IMR-90 (cell line): ENCODE measurements at regions not wholly inside any gene's neighbourhood (a gene's known extent, or its start where the extent isn't known, plus 50 kb on each side); places are given as distances from the start of the nearest gene placed in this dataset.

Source experiments
- ATAC-seq: fragments of 200-7000 bp; cut with Tn5 transposase; 2 replicates; pipeline ENCODE4 v1.9.1; 2020; ENCODE audit warnings: low read depth, mild to moderate bottlenecking, moderate library complexity
- BruUV-seq: library from RNA; stranded (reverse); fragments of 400-500 nt; replicated peaks from 2 replicates; lab custom pipeline; 2021; lab: Mats Ljungman, UMichigan
- CTCF ChIA-PET: fragments of 300-600 bp; formaldehyde crosslinking; extraction: SDS; loops from one replicate; lab custom pipeline; 2021; ENCODE audit warnings: antibody characterized with exemption; lab: Yijun Ruan, JAX
- POLR2A ChIA-PET: fragments of 300-600 bp; sonication (Branson Sonifier 250); formaldehyde crosslinking; loops from one replicate; lab custom pipeline; 2022; ENCODE audit warnings: antibody characterized with exemption; ENCODE audit not compliant: unreplicated experiment; lab: Charles Lee
- DNase-seq: peaks from one replicate; pipeline ENCODE4 v3.0.0; 2013
- H2AFZ ChIP-seq: replicated peaks from 2 replicates; pipeline ENCODE3; 2013; ENCODE audit warnings: low read length, mild to moderate bottlenecking; ENCODE audit not compliant: poor library complexity
- H2AK5ac ChIP-seq: 2 replicates; pipeline ENCODE4 v1.6.1; 2013; ENCODE audit warnings: low read depth, low read length, inconsistent platforms
- H2AK9ac ChIP-seq: replicated peaks from 2 replicates; pipeline ENCODE3; 2013; ENCODE audit warnings: mild to moderate bottlenecking, low read depth, low read length, moderate library complexity; ENCODE audit not compliant: poor library complexity
- H2BK120ac ChIP-seq: 2 replicates; pipeline ENCODE4 v1.6.1; 2013; ENCODE audit warnings: low read depth, low read length, inconsistent platforms
- H2BK15ac ChIP-seq: 3 replicates; pipeline ENCODE4 v1.6.1; 2013; ENCODE audit warnings: low read depth, low read length, inconsistent platforms
- H2BK20ac ChIP-seq: 2 replicates; pipeline ENCODE4 v1.6.1; 2013; ENCODE audit warnings: low read depth, mild to moderate bottlenecking, inconsistent platforms, low read length, moderate library complexity
- H2BK5ac ChIP-seq: 2 replicates; pipeline ENCODE4 v1.6.1; 2013; ENCODE audit warnings: mild to moderate bottlenecking, low read depth, low read length, inconsistent platforms; ENCODE audit not compliant: poor library complexity, severe bottlenecking
- H3K14ac ChIP-seq: replicated peaks from 2 replicates; pipeline ENCODE4 v1.6.1; 2013; ENCODE audit warnings: low read depth, low read length, inconsistent platforms
- H3K18ac ChIP-seq: 2 replicates; pipeline ENCODE4 v1.6.1; 2013; ENCODE audit warnings: low read depth, low read length, control low read depth
- H3K23ac ChIP-seq: 2 replicates; pipeline ENCODE4 v1.6.1; 2013; ENCODE audit warnings: low read depth, low read length, inconsistent platforms
- H3K27ac ChIP-seq: 2 replicates; pipeline ENCODE4 v1.5.1; 2013; ENCODE audit warnings: mild to moderate bottlenecking, control low read depth, low read length; ENCODE audit not compliant: insufficient read depth
- H3K27me3 ChIP-seq: 2 replicates; pipeline ENCODE4 v1.6.1; 2013; ENCODE audit warnings: low read length; ENCODE audit not compliant: control insufficient read depth, insufficient read depth
- H3K36me3 ChIP-seq: 2 replicates; pipeline ENCODE4 v1.6.1; 2013; ENCODE audit warnings: low read length, mixed read lengths; ENCODE audit not compliant: control insufficient read depth, insufficient read depth
- H3K4ac ChIP-seq: 2 replicates; pipeline ENCODE4 v1.6.1; 2013; ENCODE audit warnings: low read depth, low read length, inconsistent platforms
- H3K4me1 ChIP-seq: 2 replicates; pipeline ENCODE4 v1.6.1; 2013; ENCODE audit warnings: low read length, mixed read lengths; ENCODE audit not compliant: control insufficient read depth, insufficient read depth
- H3K4me2 ChIP-seq: 2 replicates; pipeline ENCODE4 v1.6.1; 2013; ENCODE audit warnings: low read depth, mild to moderate bottlenecking, control low read depth, low read length, moderate library complexity
- H3K4me3 ChIP-seq: 2 replicates; pipeline ENCODE4 v1.5.1; 2013; ENCODE audit warnings: low read depth, mild to moderate bottlenecking, control low read depth, low read length, moderate library complexity; ENCODE audit not compliant: insufficient read depth
- H3K56ac ChIP-seq: 2 replicates; pipeline ENCODE4 v1.6.1; 2013; ENCODE audit warnings: low read length, inconsistent platforms; ENCODE audit not compliant: insufficient read depth; ENCODE audit errors: extremely low read depth
- H3K79me1 ChIP-seq, 2 experiments: 2 replicates each; pipeline ENCODE4 v1.6.1; 2013; ENCODE audit warnings: low read length in 2 of 2, inconsistent platforms in 1 of 2, low read depth in 1 of 2
- H3K9ac ChIP-seq: 2 replicates; pipeline ENCODE4 v1.6.1; 2013; ENCODE audit warnings: low read depth, low read length, control low read depth
- H3K9me1 ChIP-seq: 2 replicates; pipeline ENCODE4 v1.6.1; 2013; ENCODE audit warnings: low read length, inconsistent platforms; ENCODE audit not compliant: insufficient read depth
- H3K9me3 ChIP-seq: 2 replicates; pipeline ENCODE4 v1.6.1; 2013; ENCODE audit warnings: low read length; ENCODE audit not compliant: control insufficient read depth, insufficient read depth
- H4K20me1 ChIP-seq: 2 replicates; pipeline ENCODE4 v1.6.1; 2013; ENCODE audit warnings: low read length, inconsistent platforms; ENCODE audit not compliant: insufficient read depth
- H4K5ac ChIP-seq: 2 replicates; pipeline ENCODE4 v1.6.1; 2013; ENCODE audit warnings: mild to moderate bottlenecking, low read depth, low read length, control low read depth
- H4K8ac ChIP-seq, 2 experiments: 2 replicates each; pipeline ENCODE4 v1.6.1; 2013; ENCODE audit warnings: low read depth in 2 of 2, low read length in 2 of 2, control low read depth in 1 of 2, inconsistent platforms in 1 of 2
- H4K91ac ChIP-seq: 2 replicates; pipeline ENCODE4 v1.6.1; 2013; ENCODE audit warnings: low read depth, low read length, inconsistent platforms; ENCODE audit not compliant: insufficient read depth
- BHLHE40 ChIP-seq: fragments of 150-350 bp; IDR thresholded peaks from 2 replicates; pipeline ENCODE4 v1.6.1; 2016; ENCODE audit warnings: mild to moderate bottlenecking, low read depth, low read length
- CEBPB ChIP-seq: IDR thresholded peaks from 2 replicates; pipeline ENCODE4 v1.6.1; 2012; ENCODE audit warnings: low read depth, low read length, improper control_type of control experiment
- CHD1 ChIP-seq: IDR thresholded peaks from 2 replicates; pipeline ENCODE4 v1.6.1; 2012; ENCODE audit warnings: low read depth, low read length, improper control_type of control experiment
- FOS ChIP-seq: fragments of 150-350 bp; IDR thresholded peaks from 2 replicates; pipeline ENCODE4 v1.6.1; 2016; ENCODE audit warnings: low read depth, low read length
- MAZ ChIP-seq: IDR thresholded peaks from 2 replicates; pipeline ENCODE4 v1.6.1; 2012; ENCODE audit warnings: low read depth, mild to moderate bottlenecking, low read length, improper control_type of control experiment, moderate library complexity, borderline replicate concordance
- MXI1 ChIP-seq: IDR thresholded peaks from 2 replicates; pipeline ENCODE4 v1.6.1; 2012; ENCODE audit warnings: low read depth, mild to moderate bottlenecking, low read length, moderate library complexity, borderline replicate concordance
- NFE2L2 ChIP-seq: fragments of 150-350 bp; IDR thresholded peaks from 2 replicates; pipeline ENCODE4 v1.6.1; 2016; ENCODE audit warnings: low read depth, mild to moderate bottlenecking, low read length
- POLR2A ChIP-seq: IDR thresholded peaks from 2 replicates; pipeline ENCODE4 v1.6.1; 2012; ENCODE audit warnings: mild to moderate bottlenecking, low read depth, low read length
- RAD21 ChIP-seq: IDR thresholded peaks from 2 replicates; pipeline ENCODE4 v1.6.1; 2012; ENCODE audit warnings: low read length, improper control_type of control experiment
- RCOR1 ChIP-seq: IDR thresholded peaks from 2 replicates; pipeline ENCODE4 v1.6.1; 2012; ENCODE audit warnings: mild to moderate bottlenecking, low read length, improper control_type of control experiment; ENCODE audit not compliant: insufficient replicate concordance
- RFX5 ChIP-seq: IDR thresholded peaks from 2 replicates; pipeline ENCODE4 v1.8.0; 2012; ENCODE audit warnings: low read depth, mild to moderate bottlenecking, low read length, moderate library complexity
- dilution Hi-C: fragments of 300-500 bp; cut with HindIII; formaldehyde crosslinking; loops from one replicate; pipeline ENCODE4 v1.14.3; 2018; ENCODE audit warnings: low sequenced_read_pairs; ENCODE audit not compliant: unreplicated experiment
- in situ Hi-C: fragments of 300-500 bp; cut with MboI; formaldehyde crosslinking; loops from 3 replicates; pipeline ENCODE4 v1.14.3; 2019; ENCODE audit warnings: low sequenced_read_pairs, inconsistent platforms, mixed read lengths
- intact Hi-C: fragments of 100-400 bp; cut with micrococcal nuclease; formaldehyde crosslinking; loops from 2 replicates; pipeline ENCODE4 v1.10.0; 2022
- TF ChIP-seq, protein P1 (sequence below): fragments of 150-350 bp; IDR thresholded peaks from 2 replicates; pipeline ENCODE4 v1.6.1; 2016; ENCODE audit warnings: low read depth, mild to moderate bottlenecking, low read length, moderate library complexity, borderline replicate concordance
- TF ChIP-seq, protein P2 (sequence below): conservative IDR thresholded peaks from 2 replicates; pipeline ENCODE4 v1.5.1; 2012; ENCODE audit warnings: mild to moderate bottlenecking, low read depth, low read length, improper control_type of control experiment
- TF ChIP-seq, protein P3 (sequence below): fragments of 150-350 bp; IDR thresholded peaks from 2 replicates; pipeline ENCODE4 v1.6.1; 2017; ENCODE audit warnings: mild to moderate bottlenecking, antibody characterized with exemption, low read length, low read depth

DNA sequence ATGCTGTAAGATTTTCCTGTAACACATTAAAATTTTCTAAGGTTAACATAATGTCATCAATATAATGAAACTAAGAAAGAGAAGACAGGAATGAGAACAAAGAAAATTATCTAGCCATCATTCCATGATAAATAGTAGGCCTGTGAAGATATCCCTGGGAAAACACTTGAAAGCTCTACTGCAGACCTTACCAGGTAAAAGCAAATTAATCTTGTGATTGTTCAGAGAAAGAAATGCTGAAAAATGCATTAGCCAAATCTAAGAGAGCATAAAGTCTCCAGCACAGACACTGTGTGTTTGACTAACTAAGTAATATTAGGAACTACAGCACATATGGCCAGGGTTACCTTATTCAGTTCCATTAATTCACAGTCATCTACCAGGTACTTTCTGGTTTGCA is 628.3 kb upstream of the GRAMD2B start:
- Histone ChIP-seq H3K79me1 (no peaks in the 10 kb centered on the region), H3K4me1 (no peaks in the 10 kb centered on the region), H3K27me3 (no peaks in the 10 kb centered on the region), H3K14ac (no peak overlapping the region), H2BK5ac (no peak overlapping the region), H2AK5ac (no peak overlapping the region), H3K4me3 (no peak overlapping the region), H2BK120ac (no peak overlapping the region), H3K9ac (no peak overlapping the region), H3K9me1 (no peaks in the 10 kb centered on the region), H4K8ac (no peak overlapping the region), H4K20me1 (no peaks in the 10 kb centered on the region), H3K4me2 (no peak overlapping the region), H3K4ac (no peak overlapping the region), H3K56ac (no peak overlapping the region), H2BK15ac (no peak overlapping the region), H3K27ac (no peak overlapping the region), H4K91ac (no peak overlapping the region), H4K5ac (no peak overlapping the region), H2AK9ac (no peak overlapping the region), H3K18ac (no peak overlapping the region), H2AFZ (no peak overlapping the region), H3K36me3 (no peaks in the 10 kb centered on the region), H3K9me3 (no peaks in the 10 kb centered on the region), H3K23ac (no peak overlapping the region), H2BK20ac (no peak overlapping the region)
- dilution Hi-C loops (no loop called here), intact Hi-C loops (no loop called here), in situ Hi-C loops (no loop called here)
- POLR2A ChIA-PET: no interaction called here
- ATAC-seq (no peak), DNase-seq (no peak)
- no TSS peak for BruUV-seq
- TF ChIP-seq, protein P1, sequence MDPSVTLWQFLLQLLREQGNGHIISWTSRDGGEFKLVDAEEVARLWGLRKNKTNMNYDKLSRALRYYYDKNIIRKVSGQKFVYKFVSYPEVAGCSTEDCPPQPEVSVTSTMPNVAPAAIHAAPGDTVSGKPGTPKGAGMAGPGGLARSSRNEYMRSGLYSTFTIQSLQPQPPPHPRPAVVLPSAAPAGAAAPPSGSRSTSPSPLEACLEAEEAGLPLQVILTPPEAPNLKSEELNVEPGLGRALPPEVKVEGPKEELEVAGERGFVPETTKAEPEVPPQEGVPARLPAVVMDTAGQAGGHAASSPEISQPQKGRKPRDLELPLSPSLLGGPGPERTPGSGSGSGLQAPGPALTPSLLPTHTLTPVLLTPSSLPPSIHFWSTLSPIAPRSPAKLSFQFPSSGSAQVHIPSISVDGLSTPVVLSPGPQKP: no peak
- TF ChIP-seq NFE2L2: no peak
- no peak for TF ChIP-seq POLR2A
- TF ChIP-seq RCOR1: no peak
- no peak for TF ChIP-seq CEBPB
- TF ChIP-seq CHD1: no peak
- no peak for TF ChIP-seq RFX5
- TF ChIP-seq MAZ: no peak
- TF ChIP-seq BHLHE40: no peak
- TF ChIP-seq, protein P2, sequence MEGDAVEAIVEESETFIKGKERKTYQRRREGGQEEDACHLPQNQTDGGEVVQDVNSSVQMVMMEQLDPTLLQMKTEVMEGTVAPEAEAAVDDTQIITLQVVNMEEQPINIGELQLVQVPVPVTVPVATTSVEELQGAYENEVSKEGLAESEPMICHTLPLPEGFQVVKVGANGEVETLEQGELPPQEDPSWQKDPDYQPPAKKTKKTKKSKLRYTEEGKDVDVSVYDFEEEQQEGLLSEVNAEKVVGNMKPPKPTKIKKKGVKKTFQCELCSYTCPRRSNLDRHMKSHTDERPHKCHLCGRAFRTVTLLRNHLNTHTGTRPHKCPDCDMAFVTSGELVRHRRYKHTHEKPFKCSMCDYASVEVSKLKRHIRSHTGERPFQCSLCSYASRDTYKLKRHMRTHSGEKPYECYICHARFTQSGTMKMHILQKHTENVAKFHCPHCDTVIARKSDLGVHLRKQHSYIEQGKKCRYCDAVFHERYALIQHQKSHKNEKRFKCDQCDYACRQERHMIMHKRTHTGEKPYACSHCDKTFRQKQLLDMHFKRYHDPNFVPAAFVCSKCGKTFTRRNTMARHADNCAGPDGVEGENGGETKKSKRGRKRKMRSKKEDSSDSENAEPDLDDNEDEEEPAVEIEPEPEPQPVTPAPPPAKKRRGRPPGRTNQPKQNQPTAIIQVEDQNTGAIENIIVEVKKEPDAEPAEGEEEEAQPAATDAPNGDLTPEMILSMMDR: no peak
- TF ChIP-seq, protein P3, sequence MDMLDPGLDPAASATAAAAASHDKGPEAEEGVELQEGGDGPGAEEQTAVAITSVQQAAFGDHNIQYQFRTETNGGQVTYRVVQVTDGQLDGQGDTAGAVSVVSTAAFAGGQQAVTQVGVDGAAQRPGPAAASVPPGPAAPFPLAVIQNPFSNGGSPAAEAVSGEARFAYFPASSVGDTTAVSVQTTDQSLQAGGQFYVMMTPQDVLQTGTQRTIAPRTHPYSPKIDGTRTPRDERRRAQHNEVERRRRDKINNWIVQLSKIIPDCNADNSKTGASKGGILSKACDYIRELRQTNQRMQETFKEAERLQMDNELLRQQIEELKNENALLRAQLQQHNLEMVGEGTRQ: no peak
- no peak for TF ChIP-seq FOS
- TF ChIP-seq MXI1: no peak
- TF ChIP-seq RAD21: no peak
- CTCF ChIA-PET: no interaction called here
